ENCODE measurements at regions not wholly inside any gene's neighbourhood (a gene's known extent, or its start where the extent isn't known, plus 50 kb on each side); places are given as distances from the start of the nearest gene placed in this dataset.

DNA sequence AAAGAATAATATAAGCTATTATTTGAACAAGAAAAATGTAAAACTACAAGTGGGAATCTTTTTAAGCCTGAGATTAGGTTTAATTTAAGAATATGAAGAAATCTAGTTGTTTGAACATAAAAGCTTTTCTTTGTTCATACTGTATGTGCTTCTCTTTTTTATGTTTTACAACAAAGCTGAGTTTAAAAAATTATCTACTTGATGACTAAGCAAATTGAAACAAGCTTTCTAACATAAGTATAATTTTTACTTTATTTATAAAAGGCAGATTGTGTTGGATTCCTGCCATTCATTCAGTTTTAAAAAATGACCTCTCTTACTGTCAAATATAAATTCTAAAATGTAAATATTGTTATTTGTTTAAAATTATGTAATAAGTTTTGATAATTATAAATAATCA, 958.2 kb downstream of the DNAJB9 start:
- TF ChIP-seq CTCF (IDR thresholded peaks at IDR 0.05) (no peak), POLR2A (IDR thresholded peaks at IDR 0.05) (no peak)

All from lower leg skin (tissue), 3 donors.